GM12878 (cell line): ENCODE measurements at regions not wholly inside any gene's neighbourhood (a gene's known extent, or its start where the extent isn't known, plus 50 kb on each side); places are given as distances from the start of the nearest gene placed in this dataset.

Experiments
- ATAC-seq: fragments of 200-7000 bp; cut with Tn5 transposase; 3 replicates; pipeline ENCODE4 v1.9.1; 2020; ENCODE audit warnings: mild to moderate bottlenecking, moderate library complexity
- BruUV-seq: library from RNA; stranded (reverse); fragments of 400-500 nt; replicated peaks from 2 replicates; lab custom pipeline; 2021; lab: Mats Ljungman, UMichigan
- CTCF ChIA-PET: fragments of 300-600 bp; sonication (Branson Sonifier 250); formaldehyde crosslinking; extraction: SDS; loops from one replicate; lab custom pipeline; 2021; ENCODE audit warnings: inconsistent platforms; lab: Yijun Ruan, JAX
- POLR2A ChIA-PET: fragments of 350-600 bp; formaldehyde crosslinking; extraction: SDS; loops from one replicate; lab custom pipeline; 2021; ENCODE audit warnings: inconsistent platforms; lab: Charles Lee
- RAD21 ChIA-PET: fragments of 300-600 bp; sonication (Branson Sonifier 250); formaldehyde crosslinking; loops from one replicate; lab custom pipeline; 2023; ENCODE audit warnings: antibody characterized with exemption; ENCODE audit not compliant: unreplicated experiment; lab: Charles Lee
- SMC1A ChIA-PET: fragments of 300-600 bp; sonication (Branson Sonifier 250); formaldehyde crosslinking; loops from one replicate; lab custom pipeline; 2023; ENCODE audit not compliant: unreplicated experiment, uncharacterized antibody; lab: Charles Lee
- DNase-seq: peaks from one replicate; pipeline ENCODE4 v3.0.0-alpha.2; 2011; ENCODE audit warnings: low read depth, low spot score
- FAIRE-seq: peaks from 3 replicates; lab custom pipeline; 2011; peaks lifted over from hg19 to GRCh38; lab: Jason Lieb, UNC
- H2AFZ ChIP-seq: 2 replicates; pipeline ENCODE4 v1.6.0; 2011; ENCODE audit warnings: low read depth, low read length, control low read depth; ENCODE audit not compliant: control insufficient read depth
- H3K27ac ChIP-seq: 2 replicates; pipeline ENCODE4 v1.5.1; 2011; ENCODE audit warnings: control low read depth; ENCODE audit not compliant: control insufficient read depth, insufficient read depth
- H3K27me3 ChIP-seq, 2 experiments: replicated peaks in 1 of 2; 2 replicates each; pipeline versions ENCODE4 v1.6.0 to v1.6.1; 2011; ENCODE audit warnings: low read length in 1 of 2; ENCODE audit not compliant: control insufficient read depth in 2 of 2, insufficient read depth in 2 of 2
- H3K36me3 ChIP-seq, 2 experiments: 2 replicates each; pipeline ENCODE4 v1.5.1; 2011; ENCODE audit warnings: low read length in 1 of 2; ENCODE audit not compliant: control insufficient read depth in 2 of 2, insufficient read depth in 2 of 2
- H3K4me1 ChIP-seq: 2 replicates; pipeline ENCODE4 v1.6.1; 2011; ENCODE audit warnings: mild to moderate bottlenecking, low read length, moderate library complexity, mixed read lengths; ENCODE audit not compliant: control insufficient read depth, insufficient read depth
- H3K4me2 ChIP-seq: 2 replicates; pipeline ENCODE4 v1.6.0; 2011; ENCODE audit warnings: control low read depth; ENCODE audit not compliant: control insufficient read depth, insufficient read depth
- H3K4me3 ChIP-seq: fragments of 200-600 bp; sonication (generic); 2 replicates; pipeline ENCODE4 v1.5.1; 2016
- H3K79me2 ChIP-seq: 2 replicates; pipeline ENCODE4 v1.6.0; 2011; ENCODE audit warnings: low read length; ENCODE audit not compliant: control insufficient read depth, insufficient read depth
- H3K9ac ChIP-seq: 2 replicates; pipeline ENCODE4 v1.8.0; 2011; ENCODE audit warnings: low read length, control low read depth, mixed read lengths; ENCODE audit not compliant: control insufficient read depth, insufficient read depth
- H3K9me3 ChIP-seq: replicated peaks from 3 replicates; pipeline ENCODE4 v1.5.1; 2011; ENCODE audit warnings: mild to moderate bottlenecking, low read length; ENCODE audit not compliant: control insufficient read depth, insufficient read depth
- H4K20me1 ChIP-seq: 2 replicates; pipeline ENCODE4 v1.6.0; 2011; ENCODE audit not compliant: control insufficient read depth, insufficient read depth
- ATF7 ChIP-seq: fragments of 450-650 bp; IDR thresholded peaks from 2 replicates; pipeline ENCODE4 v1.6.1; 2016; ENCODE audit warnings: low read depth, mild to moderate bottlenecking
- BCLAF1 ChIP-seq: fragments of 450-650 bp; IDR thresholded peaks from 2 replicates; pipeline ENCODE4 v1.6.1; 2017; ENCODE audit warnings: antibody characterized with exemption, mild to moderate bottlenecking, moderate library complexity
- ELK1 ChIP-seq: IDR thresholded peaks from 2 replicates; pipeline ENCODE4 v1.6.1; 2012; ENCODE audit warnings: low read depth, low read length, improper control_type of control experiment
- ETV6 ChIP-seq, 2 experiments: fragments of 450-650 bp in 1 of 2; IDR thresholded peaks in 1 of 2; conservative IDR thresholded peaks in 1 of 2; 2 replicates each; pipeline ENCODE4 v1.6.1; 2014; ENCODE audit warnings: antibody characterized with exemption in 1 of 2, borderline replicate concordance in 1 of 2, low read depth in 1 of 2, mild to moderate bottlenecking in 1 of 2, moderate library complexity in 1 of 2
- IRF4 ChIP-seq: IDR thresholded peaks from 2 replicates; pipeline ENCODE4 v1.6.1; 2011; ENCODE audit warnings: low read depth, low read length
- NR2C1 ChIP-seq: fragments of 450-650 bp; IDR thresholded peaks from 2 replicates; pipeline ENCODE4 v1.6.1; 2017; ENCODE audit warnings: antibody characterized with exemption, mild to moderate bottlenecking, moderate library complexity
- SP1 ChIP-seq: IDR thresholded peaks from one replicate; pipeline ENCODE4 v1.6.1; 2011; ENCODE audit warnings: low read depth, low read length
- STAT3 ChIP-seq: IDR thresholded peaks from 2 replicates; pipeline ENCODE4 v1.6.1; 2011; ENCODE audit warnings: low read depth, low read length, improper control_type of control experiment
- SUPT20H ChIP-seq: IDR thresholded peaks from 2 replicates; pipeline ENCODE4 v1.6.1; 2011; ENCODE audit warnings: low read depth, mild to moderate bottlenecking, low read length, moderate library complexity, borderline replicate concordance; ENCODE audit not compliant: control insufficient read depth
- ZNF384 ChIP-seq: IDR thresholded peaks from 2 replicates; pipeline ENCODE4 v1.6.1; 2012; ENCODE audit warnings: low read depth, mild to moderate bottlenecking, low read length, improper control_type of control experiment, borderline replicate concordance
- WGBS: methylation state at CpG from one replicate; pipeline ENCODE4 v1.1.6; 2016; ENCODE audit warnings: low lambda C conversion rate; ENCODE audit not compliant: insufficient replicate concordance, insufficient coverage; ENCODE audit errors: missing lambda C conversion rate; 5-methylcytosine and 5-hydroxymethylcytosine counted together
- in situ Hi-C: fragments of 300-500 bp; cut with MboI; formaldehyde crosslinking; loops from 9 replicates; pipeline ENCODE4 v1.14.3; 2018; ENCODE audit warnings: mixed read lengths
- intact Hi-C: fragments of 100-400 bp; cut with micrococcal nuclease; formaldehyde crosslinking; loops from one replicate; pipeline ENCODE4 v1.14.2; 2022; ENCODE audit not compliant: unreplicated experiment
- TF ChIP-seq, protein P1 (sequence below): IDR thresholded peaks from 2 replicates; pipeline ENCODE4 v1.6.1; 2011; ENCODE audit warnings: borderline replicate concordance, low read depth, mild to moderate bottlenecking, moderate library complexity, mixed read lengths, low read length; ENCODE audit not compliant: insufficient read depth; ENCODE audit errors: extremely low read length

- TF ChIP-seq BCLAF1 (no peak), ATF7 (no peak), STAT3 (no peak)
Observed at GRCh38 chr1:76003946-76004345, 70.6 kb upstream of the ST6GALNAC3 start (continued).

GRCh38 chr1:76005765-76006164 lies 68.8 kb upstream of the ST6GALNAC3 start:
- Histone ChIP-seq H3K4me1 (no peaks in the 10 kb centered on the region), H3K9ac (no peak overlapping the region), H3K9me3 (no peaks in the 10 kb centered on the region), H4K20me1 (no peaks in the 10 kb centered on the region), H3K36me3 (no peaks in the 10 kb centered on the region), H3K4me2 (no peak overlapping the region), H3K27ac (no peak overlapping the region), H3K4me3 (no peak overlapping the region), H3K79me2 (no peaks in the 10 kb centered on the region), H2AFZ (no peak overlapping the region), H3K27me3 (no peaks in the 10 kb centered on the region)
- in situ Hi-C loops (no loop called here), intact Hi-C loops (no loop called here)
- POLR2A ChIA-PET = no interaction called here
- FAIRE-seq = no peak
- BruUV-seq = no TSS peak
- ATAC-seq = no peak
- TF ChIP-seq IRF4 (no peak), ETV6 (conservative IDR thresholded peaks at IDR 0.05 in 1 of 2, IDR thresholded peaks at IDR 0.05 in 1 of 2; ENCODE audit: borderline replicate concordance in 1 of 2, low read depth in 1 of 2) (no peak), ELK1 (no peak), SUPT20H (no peak), SP1 (no peak), NR2C1 (no peak), ZNF384 (no peak)
- TF ChIP-seq, protein P1, sequence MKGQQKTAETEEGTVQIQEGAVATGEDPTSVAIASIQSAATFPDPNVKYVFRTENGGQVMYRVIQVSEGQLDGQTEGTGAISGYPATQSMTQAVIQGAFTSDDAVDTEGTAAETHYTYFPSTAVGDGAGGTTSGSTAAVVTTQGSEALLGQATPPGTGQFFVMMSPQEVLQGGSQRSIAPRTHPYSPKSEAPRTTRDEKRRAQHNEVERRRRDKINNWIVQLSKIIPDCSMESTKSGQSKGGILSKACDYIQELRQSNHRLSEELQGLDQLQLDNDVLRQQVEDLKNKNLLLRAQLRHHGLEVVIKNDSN = no peak
- SMC1A ChIA-PET = no interaction called here
- RAD21 ChIA-PET = no interaction called here
- WGBS = 28% methylated on average over 4 of the region's 4 CpGs
- no peak for DNase-seq
- CTCF ChIA-PET = interaction anchor here (1.3 kb wide), 1 partner anchor 14 kb away, joined by 4 read pairs; no protein-coding TSS in a partner anchor
